ENCODE measurements at regions not wholly inside any gene's neighbourhood (a gene's known extent, or its start where the extent isn't known, plus 50 kb on each side); places are given as distances from the start of the nearest gene placed in this dataset.

- TF ChIP-seq CTCF (IDR thresholded peaks at IDR 0.05) = no peak
- no peak for TF ChIP-seq POLR2A (IDR thresholded peaks at IDR 0.05)
- no peak overlapping the region for H3K4me3 ChIP-seq (ENCODE audit: low read depth, poor library complexity, severe bottlenecking)
- intact Hi-C loops (cut with DNase I; ENCODE audit: low total_unique reads) = no loop called here
- 46 to 60% methylated on average over 2 of the region's 2 CpGs for WGBS, 2 donors
- no peak for DNase-seq (ENCODE audit: low spot score in 2 of 2)
Measured at GRCh38 chr1:182185842-182186756, 124.6 kb upstream of the ZNF648 start.

GRCh38 chr1:182185136-182185535 is 123.6 kb upstream of the ZNF648 start:
- WGBS, 2 donors = 73 to 77% methylated on average over 2 of the region's 2 CpGs
- TF ChIP-seq POLR2A (IDR thresholded peaks at IDR 0.05) (no peak), CTCF (IDR thresholded peaks at IDR 0.05) (no peak)
- intact Hi-C loops (cut with DNase I; ENCODE audit: low total_unique reads) = no loop called here
- no peak for DNase-seq (ENCODE audit: low spot score in 2 of 2)
- no peak overlapping the region for H3K4me3 ChIP-seq (ENCODE audit: low read depth, poor library complexity, severe bottlenecking)

GRCh38 chr1:182183606-182184005 is 122.1 kb upstream of the ZNF648 start:
- DNase-seq (ENCODE audit: low spot score in 2 of 2) = no peak
- H3K4me3 ChIP-seq (ENCODE audit: low read depth, poor library complexity, severe bottlenecking) = no peak overlapping the region
- intact Hi-C loops (cut with DNase I; ENCODE audit: low total_unique reads) = no loop called here
- TF ChIP-seq POLR2A (IDR thresholded peaks at IDR 0.05) (no peak), CTCF (IDR thresholded peaks at IDR 0.05) (no peak)
- WGBS, 2 donors = 56 to 71% methylated on average over 3 of the region's 3 CpGs

- TF ChIP-seq POLR2A (IDR thresholded peaks at IDR 0.05) (no peak), CTCF (IDR thresholded peaks at IDR 0.05) (no peak)
- DNase-seq (ENCODE audit: low spot score in 2 of 2) = no peak
- intact Hi-C loops (cut with DNase I; ENCODE audit: low total_unique reads) = no loop called here
- H3K4me3 ChIP-seq (ENCODE audit: low read depth, poor library complexity, severe bottlenecking) = no peak overlapping the region
Measured at GRCh38 chr1:182182311-182182710, 120.8 kb upstream of the ZNF648 start.

- WGBS, 2 donors = 39 to 44% methylated on average over 3 of the region's 3 CpGs
- no peak overlapping the region for H3K4me3 ChIP-seq (ENCODE audit: low read depth, poor library complexity, severe bottlenecking)
- intact Hi-C loops (cut with DNase I; ENCODE audit: low total_unique reads) = no loop called here
- TF ChIP-seq POLR2A (IDR thresholded peaks at IDR 0.05) = no peak
- TF ChIP-seq CTCF (IDR thresholded peaks at IDR 0.05) = no peak
- no peak for DNase-seq (ENCODE audit: low spot score in 2 of 2)
Measured at GRCh38 chr1:182181167-182181572, 119.7 kb upstream of the ZNF648 start.

Measured in lower leg skin (tissue), 4 donors.